ENCODE measurements at regions not wholly inside any gene's neighbourhood (a gene's known extent, or its start where the extent isn't known, plus 50 kb on each side); places are given as distances from the start of the nearest gene placed in this dataset.

GRCh38 chr5:3197304-3198073 lies 398.1 kb upstream of the IRX1 start:
- no peak overlapping the region for H3K4me3 ChIP-seq (ENCODE audit: low read depth in 2 of 2, low read length in 2 of 2)
- CTCF ChIA-PET: no interaction called here

DNA sequence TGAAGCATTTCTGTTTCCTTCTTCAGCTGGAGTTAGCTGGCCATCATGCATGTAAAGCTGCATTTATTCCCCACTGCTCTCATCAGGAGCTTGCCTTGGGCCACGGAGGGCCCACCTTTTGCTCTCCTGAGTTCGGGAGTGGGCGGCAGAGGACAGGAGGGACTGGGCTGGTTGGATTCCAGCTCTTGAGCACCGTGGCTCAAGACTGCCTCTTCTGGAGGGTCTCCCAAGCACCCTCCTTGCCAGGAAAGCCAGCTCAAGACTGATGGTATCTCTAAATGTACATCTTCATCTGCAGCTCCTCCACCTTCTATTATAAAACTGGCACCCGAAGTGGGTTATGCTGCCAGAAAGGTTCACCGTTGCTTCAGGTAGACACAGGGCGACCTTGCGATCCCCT lies 399.6 kb upstream of the IRX1 start:
- no peaks in the 10 kb centered on the region for H3K9me3 ChIP-seq (ENCODE audit: control insufficient read depth, insufficient read depth, low read depth, low read length)
- ATAC-seq (no peak), DNase-seq (ENCODE audit: low read depth, low spot score) (no peak)
- in situ Hi-C loops (cut with HindIII; ENCODE audit: low pct_unique_long_range_greater_than_20kb, low sequenced_read_pairs): no loop called here
- no peaks in the 10 kb centered on the region for H3K4me1 ChIP-seq (ENCODE audit: control insufficient read depth, insufficient read depth, low read length)
- no peaks in the 10 kb centered on the region for H3K36me3 ChIP-seq (ENCODE audit: control insufficient read depth, insufficient read depth, low read length)
- ChIA-PET POLR2A (no interaction called here), CTCF (no interaction called here)
- intact Hi-C loops (cut with micrococcal nuclease; ENCODE audit: unreplicated experiment): no loop called here
- no peak overlapping the region for H3K4me3 ChIP-seq (ENCODE audit: low read depth in 2 of 2, low read length in 2 of 2)
- BruUV-seq (replicated peaks): no TSS peak
- peaks cover 15% of the 10 kb centered on the region for H3K27me3 ChIP-seq (ENCODE audit: control insufficient read depth, insufficient read depth, low read length)
- no peak overlapping the region for H3K27ac ChIP-seq (ENCODE audit: low read length)
- TF ChIP-seq POLR2AphosphoS5 (IDR thresholded peaks at IDR 0.05; ENCODE audit: low read depth, low read length): no peak
- TF ChIP-seq TCF7L2 (IDR thresholded peaks at IDR 0.05; ENCODE audit: low read depth, low read length): no peak
- TF ChIP-seq, protein P1, sequence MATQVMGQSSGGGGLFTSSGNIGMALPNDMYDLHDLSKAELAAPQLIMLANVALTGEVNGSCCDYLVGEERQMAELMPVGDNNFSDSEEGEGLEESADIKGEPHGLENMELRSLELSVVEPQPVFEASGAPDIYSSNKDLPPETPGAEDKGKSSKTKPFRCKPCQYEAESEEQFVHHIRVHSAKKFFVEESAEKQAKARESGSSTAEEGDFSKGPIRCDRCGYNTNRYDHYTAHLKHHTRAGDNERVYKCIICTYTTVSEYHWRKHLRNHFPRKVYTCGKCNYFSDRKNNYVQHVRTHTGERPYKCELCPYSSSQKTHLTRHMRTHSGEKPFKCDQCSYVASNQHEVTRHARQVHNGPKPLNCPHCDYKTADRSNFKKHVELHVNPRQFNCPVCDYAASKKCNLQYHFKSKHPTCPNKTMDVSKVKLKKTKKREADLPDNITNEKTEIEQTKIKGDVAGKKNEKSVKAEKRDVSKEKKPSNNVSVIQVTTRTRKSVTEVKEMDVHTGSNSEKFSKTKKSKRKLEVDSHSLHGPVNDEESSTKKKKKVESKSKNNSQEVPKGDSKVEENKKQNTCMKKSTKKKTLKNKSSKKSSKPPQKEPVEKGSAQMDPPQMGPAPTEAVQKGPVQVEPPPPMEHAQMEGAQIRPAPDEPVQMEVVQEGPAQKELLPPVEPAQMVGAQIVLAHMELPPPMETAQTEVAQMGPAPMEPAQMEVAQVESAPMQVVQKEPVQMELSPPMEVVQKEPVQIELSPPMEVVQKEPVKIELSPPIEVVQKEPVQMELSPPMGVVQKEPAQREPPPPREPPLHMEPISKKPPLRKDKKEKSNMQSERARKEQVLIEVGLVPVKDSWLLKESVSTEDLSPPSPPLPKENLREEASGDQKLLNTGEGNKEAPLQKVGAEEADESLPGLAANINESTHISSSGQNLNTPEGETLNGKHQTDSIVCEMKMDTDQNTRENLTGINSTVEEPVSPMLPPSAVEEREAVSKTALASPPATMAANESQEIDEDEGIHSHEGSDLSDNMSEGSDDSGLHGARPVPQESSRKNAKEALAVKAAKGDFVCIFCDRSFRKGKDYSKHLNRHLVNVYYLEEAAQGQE (IDR thresholded peaks at IDR 0.05; ENCODE audit: insufficient read depth in 1 of 2, low read depth in 2 of 2, low read length in 1 of 2): no peak
- no peak for TF ChIP-seq SIN3A (IDR thresholded peaks at IDR 0.05; ENCODE audit: borderline replicate concordance, insufficient read depth, low read depth, low read length)
- TF ChIP-seq, protein P2, sequence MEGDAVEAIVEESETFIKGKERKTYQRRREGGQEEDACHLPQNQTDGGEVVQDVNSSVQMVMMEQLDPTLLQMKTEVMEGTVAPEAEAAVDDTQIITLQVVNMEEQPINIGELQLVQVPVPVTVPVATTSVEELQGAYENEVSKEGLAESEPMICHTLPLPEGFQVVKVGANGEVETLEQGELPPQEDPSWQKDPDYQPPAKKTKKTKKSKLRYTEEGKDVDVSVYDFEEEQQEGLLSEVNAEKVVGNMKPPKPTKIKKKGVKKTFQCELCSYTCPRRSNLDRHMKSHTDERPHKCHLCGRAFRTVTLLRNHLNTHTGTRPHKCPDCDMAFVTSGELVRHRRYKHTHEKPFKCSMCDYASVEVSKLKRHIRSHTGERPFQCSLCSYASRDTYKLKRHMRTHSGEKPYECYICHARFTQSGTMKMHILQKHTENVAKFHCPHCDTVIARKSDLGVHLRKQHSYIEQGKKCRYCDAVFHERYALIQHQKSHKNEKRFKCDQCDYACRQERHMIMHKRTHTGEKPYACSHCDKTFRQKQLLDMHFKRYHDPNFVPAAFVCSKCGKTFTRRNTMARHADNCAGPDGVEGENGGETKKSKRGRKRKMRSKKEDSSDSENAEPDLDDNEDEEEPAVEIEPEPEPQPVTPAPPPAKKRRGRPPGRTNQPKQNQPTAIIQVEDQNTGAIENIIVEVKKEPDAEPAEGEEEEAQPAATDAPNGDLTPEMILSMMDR (IDR thresholded peaks at IDR 0.05): no peak

More at GRCh38 chr5:3197304-3198073, 398.1 kb upstream of the IRX1 start:
- H3K27me3 ChIP-seq (ENCODE audit: control insufficient read depth, insufficient read depth, low read length): peaks cover 15% of the 10 kb centered on the region
- TF ChIP-seq TCF7L2 (IDR thresholded peaks at IDR 0.05; ENCODE audit: low read depth, low read length): no peak
- TF ChIP-seq POLR2AphosphoS5 (IDR thresholded peaks at IDR 0.05; ENCODE audit: low read depth, low read length): no peak
- TF ChIP-seq, protein P1 (IDR thresholded peaks at IDR 0.05; ENCODE audit: insufficient read depth in 1 of 2, low read depth in 2 of 2, low read length in 1 of 2): no peak
- TF ChIP-seq, protein P2 (IDR thresholded peaks at IDR 0.05): no peak
- TF ChIP-seq SIN3A (IDR thresholded peaks at IDR 0.05; ENCODE audit: borderline replicate concordance, insufficient read depth, low read depth, low read length): no peak
- in situ Hi-C loops (cut with HindIII; ENCODE audit: low pct_unique_long_range_greater_than_20kb, low sequenced_read_pairs): no loop called here
- no peaks in the 10 kb centered on the region for H3K9me3 ChIP-seq (ENCODE audit: control insufficient read depth, insufficient read depth, low read depth, low read length)
- no peak for ATAC-seq
- no peak for DNase-seq (ENCODE audit: low read depth, low spot score)
- POLR2A ChIA-PET: no interaction called here
- H3K27ac ChIP-seq (ENCODE audit: low read length): no peak overlapping the region
- H3K4me1 ChIP-seq (ENCODE audit: control insufficient read depth, insufficient read depth, low read length): no peaks in the 10 kb centered on the region
- BruUV-seq (replicated peaks): no TSS peak
- intact Hi-C loops (cut with micrococcal nuclease; ENCODE audit: unreplicated experiment): no loop called here
- H3K36me3 ChIP-seq (ENCODE audit: control insufficient read depth, insufficient read depth, low read length): no peaks in the 10 kb centered on the region

All from Panc1 (cell line).